HCT116 (cell line): ENCODE measurements at regions not wholly inside any gene's neighbourhood (a gene's known extent, or its start where the extent isn't known, plus 50 kb on each side); places are given as distances from the start of the nearest gene placed in this dataset.

Experiments used
- ATAC-seq: fragments of 200-7000 bp; cut with Tn5 transposase; 2 replicates; pipeline ENCODE4 v1.9.1; 2020; ENCODE audit warnings: mild to moderate bottlenecking, moderate library complexity
- BruUV-seq: library from RNA; stranded (reverse); fragments of 400-500 nt; replicated peaks from 2 replicates; lab custom pipeline; 2021; lab: Mats Ljungman, UMichigan
- CTCF ChIA-PET: fragments of 300-600 bp; sonication (Branson Sonifier 250); formaldehyde crosslinking; loops from one replicate; lab custom pipeline; 2021; ENCODE audit warnings: antibody characterized with exemption; lab: Charles Lee
- POLR2A ChIA-PET: fragments of 300-600, 350-600 bp; sonication (Branson Sonifier 250); formaldehyde crosslinking; loops from one replicate; lab custom pipeline; 2021; ENCODE audit warnings: antibody characterized with exemption; lab: Charles Lee
- RAD21 ChIA-PET, 2 experiments: fragments of 300-600 bp; sonication (Branson Sonifier 250); formaldehyde crosslinking; loops; one replicate each; lab custom pipeline; 2023; ENCODE audit warnings: low total read pairs in 2 of 2; ENCODE audit not compliant: uncharacterized antibody in 2 of 2, unreplicated experiment in 2 of 2, low non-redundant PET in 1 of 2; lab: Charles Lee
- DNase-seq: peaks from one replicate; pipeline ENCODE4 v3.0.0-alpha.2; 2010; ENCODE audit warnings: low read depth, low spot score
- H2AFZ ChIP-seq: fragments of 200-600 bp; shearing (Covaris generic), sonication (generic); 2 replicates; pipeline ENCODE4 v1.6.1; 2017; ENCODE audit warnings: low read depth, mixed run types, mixed read lengths, antibody characterized with exemption, low read length; ENCODE audit not compliant: poor library complexity, severe bottlenecking
- H3K27ac ChIP-seq: 2 replicates; pipeline ENCODE4 v1.5.1; 2012; ENCODE audit warnings: low read depth, low read length
- H3K27me3 ChIP-seq: fragments of 200-600 bp; sonication (generic); 2 replicates; pipeline ENCODE4 v1.6.1; 2016; ENCODE audit warnings: mixed run types, low read length, mixed read lengths; ENCODE audit not compliant: insufficient read depth
- H3K36me3 ChIP-seq, 2 experiments: fragments of 200-500 bp in 1 of 2; fragments of 200-600 bp in 1 of 2; sonication (Bioruptor generic) in 1 of 2; sonication (generic) in 1 of 2; 2 replicates each; pipeline versions ENCODE4 v1.5.1 to v1.6.1; 2014 to 2016; ENCODE audit warnings: low read length in 2 of 2, inconsistent platforms in 1 of 2, mixed read lengths in 1 of 2, mixed run types in 1 of 2; ENCODE audit not compliant: insufficient read depth in 2 of 2, control insufficient read depth in 1 of 2
- H3K4me1 ChIP-seq, 2 experiments: fragments of 200-600 bp in 1 of 2; sonication (generic) in 1 of 2; 2 replicates each; pipeline versions ENCODE4 v1.5.1 to v1.6.1; 2012 to 2017; ENCODE audit warnings: low read length in 2 of 2, inconsistent platforms in 1 of 2, mild to moderate bottlenecking in 1 of 2, mixed read lengths in 1 of 2, mixed run types in 1 of 2, moderate library complexity in 1 of 2; ENCODE audit not compliant: insufficient read depth in 2 of 2, control insufficient read depth in 1 of 2
- H3K4me2 ChIP-seq: fragments of 200-600 bp; sonication (generic); 2 replicates; pipeline ENCODE4 v1.6.1; 2017; ENCODE audit warnings: mixed run types, low read length, mixed read lengths
- H3K4me3 ChIP-seq, 2 experiments: fragments of 200-600 bp in 1 of 2; sonication (generic) in 1 of 2; replicated peaks in 1 of 2; 2 replicates each; pipeline ENCODE4 v1.5.1; 2011 to 2016; ENCODE audit warnings: low read length in 2 of 2, control low read depth in 1 of 2, low read depth in 1 of 2, mild to moderate bottlenecking in 1 of 2, mixed read lengths in 1 of 2, mixed run types in 1 of 2
- H3K79me2 ChIP-seq: fragments of 200-600 bp; sonication (generic); 2 replicates; pipeline ENCODE4 v1.6.1; 2017; ENCODE audit warnings: mild to moderate bottlenecking, mixed run types, low read length, moderate library complexity, mixed read lengths; ENCODE audit not compliant: insufficient read depth
- H3K9ac ChIP-seq: fragments of 200-600 bp; sonication (generic); 2 replicates; pipeline ENCODE4 v1.6.1; 2016; ENCODE audit warnings: low read length, mixed read lengths
- H3K9me2 ChIP-seq: fragments of 200-600 bp; sonication (generic), shearing (Covaris generic); 2 replicates; pipeline ENCODE4 v1.6.1; 2017; ENCODE audit warnings: mixed run types, mild to moderate bottlenecking, moderate library complexity; ENCODE audit not compliant: insufficient read depth
- H3K9me3 ChIP-seq, 2 experiments: fragments of 200-500 bp in 1 of 2; fragments of 200-600 bp in 1 of 2; sonication (Bioruptor generic) in 1 of 2; sonication (generic) in 1 of 2; 2 replicates each; pipeline ENCODE4 v1.6.1; 2014 to 2017; ENCODE audit warnings: low read length in 2 of 2, mixed read lengths in 2 of 2, inconsistent platforms in 1 of 2, low read depth in 1 of 2, mild to moderate bottlenecking in 1 of 2, mixed run types in 1 of 2, moderate library complexity in 1 of 2; ENCODE audit not compliant: control insufficient read depth in 1 of 2, insufficient read depth in 1 of 2
- H4K20me1 ChIP-seq: fragments of 200-600 bp; sonication (generic), shearing (Covaris generic); 2 replicates; pipeline ENCODE4 v1.6.1; 2017; ENCODE audit warnings: mixed run types, mild to moderate bottlenecking, moderate library complexity; ENCODE audit not compliant: insufficient read depth
- ATF3 ChIP-seq: IDR thresholded peaks from 2 replicates; pipeline ENCODE4 v1.6.1; 2012
- CBX3 ChIP-seq: IDR thresholded peaks from 2 replicates; pipeline ENCODE4 v1.6.1; 2012; ENCODE audit warnings: low read depth
- CEBPB ChIP-seq: IDR thresholded peaks from 2 replicates; pipeline ENCODE4 v1.6.1; 2012; ENCODE audit warnings: low read depth
- ELF1 ChIP-seq: IDR thresholded peaks from 2 replicates; pipeline ENCODE4 v1.6.1; 2012; ENCODE audit warnings: low read depth, borderline replicate concordance
- EZH2phosphoT487 ChIP-seq: fragments of 200-600 bp; IDR thresholded peaks from 2 replicates; pipeline ENCODE4 v1.6.1; 2018; ENCODE audit warnings: antibody characterized with exemption, borderline replicate concordance
- JUND ChIP-seq: IDR thresholded peaks from 2 replicates; pipeline ENCODE4 v1.6.1; 2012
- POLR2A ChIP-seq: IDR thresholded peaks from 2 replicates; pipeline ENCODE4 v1.7.0; 2011; ENCODE audit warnings: borderline replicate concordance; ENCODE audit not compliant: insufficient read depth, insufficient read length; ENCODE audit errors: extremely low read depth
- POLR2AphosphoS5 ChIP-seq: IDR thresholded peaks from 2 replicates; pipeline ENCODE4 v1.6.1; 2011; ENCODE audit warnings: mild to moderate bottlenecking, low read depth, low read length, moderate library complexity
- RAD21 ChIP-seq: IDR thresholded peaks from 2 replicates; pipeline ENCODE4 v1.6.1; 2012; ENCODE audit warnings: low read depth, mild to moderate bottlenecking
- REST ChIP-seq: IDR thresholded peaks from 2 replicates; pipeline ENCODE4 v1.6.1; 2012; ENCODE audit warnings: low read depth
- SIN3A ChIP-seq: IDR thresholded peaks from 2 replicates; pipeline ENCODE4 v1.6.1; 2012; ENCODE audit warnings: low read depth
- SP1 ChIP-seq: IDR thresholded peaks from 2 replicates; pipeline ENCODE4 v1.6.1; 2012; ENCODE audit warnings: low read depth
- SRF ChIP-seq: IDR thresholded peaks from 2 replicates; pipeline ENCODE4 v1.6.1; 2012; ENCODE audit warnings: low read depth
- YY1 ChIP-seq: IDR thresholded peaks from 2 replicates; pipeline ENCODE4 v1.6.1; 2011; ENCODE audit warnings: low read length, low read depth, moderate library complexity, mild to moderate bottlenecking; ENCODE audit not compliant: insufficient replicate concordance; ENCODE audit errors: extremely low read depth
- ZBTB33 ChIP-seq: IDR thresholded peaks from 2 replicates; pipeline ENCODE4 v1.6.1; 2011; ENCODE audit warnings: mild to moderate bottlenecking, low read length, moderate library complexity; ENCODE audit not compliant: insufficient replicate concordance; ENCODE audit errors: extremely low read depth
- ZFX ChIP-seq: fragments of 450-650 bp; IDR thresholded peaks from 2 replicates; pipeline ENCODE4 v1.6.1; 2017
- ZNF274 ChIP-seq: fragments of 200-500 bp; sonication (Bioruptor generic); IDR thresholded peaks from 2 replicates; pipeline ENCODE4 v1.6.1; 2014; ENCODE audit warnings: mild to moderate bottlenecking, low read depth, low read length, inconsistent platforms
- intact Hi-C: fragments of 100-400 bp; cut with micrococcal nuclease; formaldehyde crosslinking; loops from 2 replicates; pipeline ENCODE4 v1.10.0; 2022

GRCh38 chr12:88308825-88309224 is 166.7 kb downstream of the TMTC3 start:
- no peak overlapping the region for H3K4me3 ChIP-seq
- ChIA-PET RAD21 (no interaction called here), POLR2A (interaction anchor here (1.8 kb wide), 1 partner anchor 10 kb away, joined by 3 read pairs; no protein-coding TSS in a partner anchor), CTCF (no interaction called here)
- no peak overlapping the region for H2AFZ ChIP-seq
- no peaks in the 10 kb centered on the region for H3K9me2 ChIP-seq
- no peaks in the 10 kb centered on the region; a peak in 1 of 4 replicates for H3K36me3 ChIP-seq
- DNase-seq (no peak), ATAC-seq (no peak)
- peaks cover 0 to 15% of the 10 kb centered on the region in 2 experiments; a peak in 2 of 4 replicates for H3K4me1 ChIP-seq
- no peaks in the 10 kb centered on the region for H4K20me1 ChIP-seq
- intact Hi-C loops, result no loop called here
- H3K9ac ChIP-seq, result no peak overlapping the region
- TF ChIP-seq ZBTB33 (no peak), ELF1 (no peak), CBX3 (no peak), ZNF274 (no peak), POLR2A (no peak), EZH2phosphoT487 (no peak), POLR2AphosphoS5 (no peak), JUND (no peak), SIN3A (no peak), ZFX (no peak), REST (no peak), SRF (no peak), CEBPB (no peak), YY1 (no peak), RAD21 (no peak), ATF3 (no peak), SP1 (no peak)
- no peaks in the 10 kb centered on the region for H3K79me2 ChIP-seq
- no peaks in the 10 kb centered on the region for H3K27me3 ChIP-seq
- H3K27ac ChIP-seq, result no peak overlapping the region
- no peaks in the 10 kb centered on the region for H3K9me3 ChIP-seq
- no peak overlapping the region for H3K4me2 ChIP-seq
- BruUV-seq, result no TSS peak
